WTC11 (cell line): ENCODE measurements at regions not wholly inside any gene's neighbourhood (a gene's known extent, or its start where the extent isn't known, plus 50 kb on each side); places are given as distances from the start of the nearest gene placed in this dataset.

Experiments
- ATAC-seq: fragments of 200-7000 bp; cut with Tn5 transposase; 2 replicates; pipeline ENCODE4 v1.10.0; 2021; ENCODE audit warnings: mild to moderate bottlenecking, moderate library complexity
- CTCF ChIA-PET: fragments of 300-600 bp; sonication (Branson Sonifier 250); formaldehyde crosslinking; loops from one replicate; lab custom pipeline; 2021; ENCODE audit warnings: antibody characterized with exemption; lab: Charles Lee
- POLR2A ChIA-PET: fragments of 350-600 bp; sonication (Branson Sonifier 250); formaldehyde crosslinking; loops from one replicate; lab custom pipeline; 2021; ENCODE audit warnings: antibody characterized with exemption; lab: Charles Lee
- DNase-seq: peaks from one replicate; pipeline ENCODE4 v3.0.0; 2021; ENCODE audit warnings: low spot score
- H3K27ac Mint-ChIP-seq: 2 replicates; pipeline ENCODE4 v1.8.0; 2021; ENCODE audit warnings: mixed read lengths
- H3K27me3 Mint-ChIP-seq: 2 replicates; pipeline ENCODE4 v1.8.0; 2021; ENCODE audit warnings: low read depth, mild to moderate bottlenecking, moderate library complexity, mixed read lengths
- H3K36me3 Mint-ChIP-seq: 2 replicates; pipeline ENCODE4 v1.8.0; 2021; ENCODE audit warnings: mixed read lengths
- H3K4me1 Mint-ChIP-seq: 2 replicates; pipeline ENCODE4 v1.8.0; 2022; ENCODE audit warnings: mixed read lengths
- H3K4me3 Mint-ChIP-seq: 2 replicates; pipeline ENCODE4 v1.8.0; 2021; ENCODE audit warnings: mild to moderate bottlenecking, moderate library complexity, mixed read lengths
- H3K9me3 Mint-ChIP-seq: 2 replicates; pipeline ENCODE4 v1.8.0; 2021; ENCODE audit warnings: mixed read lengths
- ARID4B ChIP-seq: sonication (generic); formaldehyde crosslinking; IDR thresholded peaks from 2 replicates; pipeline ENCODE4 v1.8.0; 2023; ENCODE audit warnings: missing genetic modification reagents, mild to moderate bottlenecking, borderline replicate concordance
- ATF3 ChIP-seq: sonication (generic); formaldehyde crosslinking; conservative IDR thresholded peaks from 2 replicates; pipeline ENCODE4 v1.8.1; 2022; ENCODE audit warnings: mild to moderate bottlenecking, missing genetic modification reagents
- CTCF ChIP-seq: fragments of 200-600 bp; IDR thresholded peaks from 2 replicates; pipeline ENCODE4 v1.8.0; 2022; ENCODE audit warnings: antibody characterized with exemption
- E2F5 ChIP-seq: sonication (generic); formaldehyde crosslinking; IDR thresholded peaks from 2 replicates; pipeline ENCODE4 v1.8.1; 2022; ENCODE audit warnings: mild to moderate bottlenecking, moderate library complexity, missing genetic modification reagents
- ERG ChIP-seq: fragments of 250-450 bp; sonication (Bioruptor Pico); IDR thresholded peaks from 2 replicates; pipeline ENCODE4 v1.8.0; 2021; ENCODE audit warnings: mild to moderate bottlenecking
- ESRRA ChIP-seq: sonication (generic); formaldehyde crosslinking; IDR thresholded peaks from 2 replicates; pipeline ENCODE4 v1.8.1; 2022; ENCODE audit warnings: mild to moderate bottlenecking, missing genetic modification reagents, borderline replicate concordance
- FOXJ3 ChIP-seq: sonication (generic); formaldehyde crosslinking; IDR thresholded peaks from 2 replicates; pipeline ENCODE4 v1.9.0; 2021; ENCODE audit warnings: missing genetic modification reagents, mild to moderate bottlenecking, borderline replicate concordance
- IRF1 ChIP-seq: sonication (generic); formaldehyde crosslinking; IDR thresholded peaks from 2 replicates; pipeline ENCODE4 v1.8.0; 2023; ENCODE audit warnings: missing genetic modification reagents
- NFATC4 ChIP-seq: fragments of 250-450 bp; sonication (Bioruptor Pico); IDR thresholded peaks from 2 replicates; pipeline ENCODE4 v1.9.0; 2021; ENCODE audit warnings: mild to moderate bottlenecking
- PRDM15 ChIP-seq: sonication (generic); formaldehyde crosslinking; IDR thresholded peaks from 2 replicates; pipeline ENCODE4 v1.8.0; 2022; ENCODE audit warnings: missing genetic modification reagents
- SOX15 ChIP-seq: fragments of 250-450 bp; sonication (Bioruptor Pico); IDR thresholded peaks from 2 replicates; pipeline ENCODE4 v1.9.0; 2021; ENCODE audit warnings: mild to moderate bottlenecking
- TCF7 ChIP-seq: sonication (generic); formaldehyde crosslinking; IDR thresholded peaks from 2 replicates; pipeline ENCODE4 v1.8.0; 2022; ENCODE audit warnings: mild to moderate bottlenecking, low read depth, missing genetic modification reagents, moderate library complexity
- USF1 ChIP-seq: sonication (generic); formaldehyde crosslinking; IDR thresholded peaks from 2 replicates; pipeline ENCODE4 v1.8.0; 2022; ENCODE audit warnings: mild to moderate bottlenecking, missing genetic modification reagents
- ZNF281 ChIP-seq: sonication (generic); formaldehyde crosslinking; IDR thresholded peaks from 2 replicates; pipeline ENCODE4 v1.8.0; 2023; ENCODE audit warnings: mild to moderate bottlenecking, missing genetic modification reagents
- ZNF532 ChIP-seq: fragments of 250-450 bp; sonication (Bioruptor Pico); IDR thresholded peaks from 2 replicates; pipeline ENCODE4 v1.9.0; 2021; ENCODE audit warnings: mild to moderate bottlenecking, borderline replicate concordance

- H3K36me3 Mint-ChIP-seq, result no peaks in the 10 kb centered on the region
- ATAC-seq (no peak), DNase-seq (no peak)
- ChIA-PET POLR2A (interaction anchor here (0.5 kb wide), 1 partner anchor 218 kb away, joined by 4 read pairs; no protein-coding TSS in a partner anchor), CTCF (no interaction called here)
- H3K27me3 Mint-ChIP-seq, result no peaks in the 10 kb centered on the region
- H3K9me3 Mint-ChIP-seq, result peaks cover 4% of the 10 kb centered on the region; the same call in 1 of the 2 replicates
- no peak overlapping the region for H3K27ac Mint-ChIP-seq
- H3K4me1 Mint-ChIP-seq, result peaks cover 28% of the 10 kb centered on the region
- H3K4me3 Mint-ChIP-seq, result no peak overlapping the region
- TF ChIP-seq CTCF (no peak), ERG (no peak), NFATC4 (CRISPR knock-in tag) (no peak), ESRRA (CRISPR knock-in tag) (no peak), ATF3 (CRISPR knock-in tag) (no peak), ZNF532 (CRISPR knock-in tag) (no peak), FOXJ3 (CRISPR knock-in tag) (no peak), TCF7 (no peak), ZNF281 (CRISPR knock-in tag) (no peak), IRF1 (CRISPR knock-in tag) (no peak), PRDM15 (CRISPR knock-in tag) (no peak), USF1 (no peak), E2F5 (CRISPR knock-in tag) (no peak), SOX15 (CRISPR knock-in tag) (no peak), ARID4B (CRISPR knock-in tag) (no peak)
Measured at GRCh38 chr4:25588206-25588605, 67.4 kb upstream of the SLC34A2 start.
